HepG2 (cell line): ENCODE measurements at regions not wholly inside any gene's neighbourhood (a gene's known extent, or its start where the extent isn't known, plus 50 kb on each side); places are given as distances from the start of the nearest gene placed in this dataset.

ENCODE experiments used
- ATAC-seq: fragments of 200-7000 bp; cut with Tn5 transposase; 3 replicates; pipeline ENCODE4 v1.9.1; 2020; ENCODE audit warnings: mild to moderate bottlenecking, moderate library complexity
- BruUV-seq: library from RNA; stranded (reverse); fragments of 400-500 nt; replicated peaks from 2 replicates; lab custom pipeline; 2021; lab: Mats Ljungman, UMichigan
- CTCF ChIA-PET: fragments of 300-600 bp; formaldehyde crosslinking; extraction: SDS; loops from one replicate; lab custom pipeline; 2021; ENCODE audit warnings: low total read pairs, inconsistent platforms, low intra/inter-chr PET ratio; lab: Yijun Ruan, JAX
- POLR2A ChIA-PET: fragments of 350-600 bp; sonication (Branson Sonifier 250); formaldehyde crosslinking; loops from one replicate; lab custom pipeline; 2020; ENCODE audit warnings: antibody characterized with exemption, inconsistent platforms; lab: Yijun Ruan, JAX
- DNase-seq: peaks from one replicate; pipeline ENCODE4 v3.0.0-alpha.2; 2015; ENCODE audit warnings: low spot score
- FAIRE-seq: peaks from 3 replicates; lab custom pipeline; 2011; peaks lifted over from hg19 to GRCh38; lab: Jason Lieb, UNC
- H2AFZ ChIP-seq: one replicate; pipeline ENCODE4 v1.6.1; 2011; ENCODE audit warnings: low read length, inconsistent platforms
- H3K27ac ChIP-seq: fragments of 300-600 bp; 3 replicates; pipeline ENCODE4 v1.8.0; 2011; ENCODE audit warnings: mixed run types, mild to moderate bottlenecking, mixed read lengths, low read length, inconsistent platforms; ENCODE audit not compliant: insufficient read depth; ENCODE audit errors: extremely low read length
- H3K27me3 ChIP-seq, 2 experiments: fragments of 200-600 bp in 1 of 2; 2 replicates in 1 of 2; 3 replicates in 1 of 2; pipeline versions ENCODE4 v1.6.0 to v1.8.0; 2011; ENCODE audit warnings: low read length in 2 of 2, mild to moderate bottlenecking in 2 of 2, moderate library complexity in 2 of 2, inconsistent platforms in 1 of 2; ENCODE audit not compliant: insufficient read depth in 2 of 2, control insufficient read depth in 1 of 2
- H3K36me3 ChIP-seq, 2 experiments: fragments of 200-600 bp in 1 of 2; replicated peaks in 1 of 2; 2 replicates in 1 of 2; 3 replicates in 1 of 2; pipeline versions ENCODE4 v1.5.1 to v1.8.0; 2011; ENCODE audit warnings: low read length in 2 of 2, inconsistent platforms in 1 of 2; ENCODE audit not compliant: insufficient read depth in 2 of 2, control insufficient read depth in 1 of 2
- H3K4me1 ChIP-seq: 2 replicates; pipeline ENCODE4 v1.5.1; 2012; ENCODE audit warnings: low read length, inconsistent platforms; ENCODE audit not compliant: insufficient read depth
- H3K4me2 ChIP-seq: 2 replicates; pipeline ENCODE4 v1.6.0; 2011; ENCODE audit warnings: low read depth, low read length, inconsistent platforms
- H3K4me3 ChIP-seq, 3 experiments: fragments of 200-600 bp in 1 of 3; sonication (generic), shearing (Covaris generic) in 1 of 3; replicated peaks in 1 of 3; 2 replicates each; pipeline ENCODE4 v1.5.1; 2011 to 2016; ENCODE audit warnings: low read length in 3 of 3, inconsistent platforms in 2 of 3, low read depth in 2 of 3, mild to moderate bottlenecking in 2 of 3, control low read depth in 1 of 3, mixed read lengths in 1 of 3; ENCODE audit not compliant: insufficient read depth in 1 of 3
- H3K79me2 ChIP-seq: one replicate; pipeline ENCODE4 v1.6.1; 2011; ENCODE audit warnings: low read length, inconsistent platforms; ENCODE audit not compliant: insufficient read depth
- H3K9ac ChIP-seq: 2 replicates; pipeline ENCODE4 v1.6.0; 2011; ENCODE audit warnings: mild to moderate bottlenecking, low read depth, low read length, inconsistent platforms; ENCODE audit not compliant: insufficient read depth
- H3K9me3 ChIP-seq: 2 replicates; pipeline ENCODE4 v1.5.1; 2012; ENCODE audit warnings: mild to moderate bottlenecking, low read length
- H4K20me1 ChIP-seq: 2 replicates; pipeline ENCODE4 v1.6.0; 2011; ENCODE audit warnings: inconsistent platforms, mild to moderate bottlenecking, low read length, moderate library complexity; ENCODE audit not compliant: insufficient read depth
- DR1 ChIP-seq: sonication (generic); formaldehyde crosslinking; IDR thresholded peaks from 2 replicates; pipeline ENCODE4 v1.8.0; 2021; ENCODE audit warnings: mild to moderate bottlenecking, missing genetic modification reagents, inconsistent platforms
- RNF2 ChIP-seq: fragments of 450-650 bp; conservative IDR thresholded peaks from 2 replicates; pipeline ENCODE4 v1.6.1; 2016; ENCODE audit warnings: low read depth
- TERF1 ChIP-seq: sonication (generic); formaldehyde crosslinking; IDR thresholded peaks from 2 replicates; pipeline ENCODE4 v1.8.0; 2022; ENCODE audit warnings: mild to moderate bottlenecking, missing genetic modification reagents, moderate library complexity
- TRIM24 ChIP-seq: sonication (generic); formaldehyde crosslinking; IDR thresholded peaks from 2 replicates; pipeline ENCODE4 v1.8.0; 2022; ENCODE audit warnings: mild to moderate bottlenecking, missing genetic modification reagents
- ZBTB3 ChIP-seq: sonication (generic); formaldehyde crosslinking; IDR thresholded peaks from 2 replicates; pipeline ENCODE4 v1.4.0; 2020; ENCODE audit warnings: low read depth, mild to moderate bottlenecking, moderate library complexity, missing genetic modification reagents, borderline replicate concordance
- ZNF160 ChIP-seq: sonication (generic); formaldehyde crosslinking; IDR thresholded peaks from 2 replicates; pipeline ENCODE4 v1.8.0; 2022; ENCODE audit warnings: mild to moderate bottlenecking, inconsistent platforms, missing genetic modification reagents
- ZNF367 ChIP-seq: sonication (generic); formaldehyde crosslinking; IDR thresholded peaks from 2 replicates; pipeline ENCODE4 v1.4.0; 2020; ENCODE audit warnings: missing genetic modification reagents, borderline replicate concordance
- ZNF556 ChIP-seq: sonication (generic); formaldehyde crosslinking; IDR thresholded peaks from 2 replicates; pipeline ENCODE4 v1.4.0; 2020; ENCODE audit warnings: mild to moderate bottlenecking, missing genetic modification reagents, borderline replicate concordance
- ZUFSP ChIP-seq: sonication (generic); formaldehyde crosslinking; IDR thresholded peaks from 2 replicates; pipeline ENCODE4 v1.9.0; 2021; ENCODE audit warnings: missing genetic modification reagents, mild to moderate bottlenecking, borderline replicate concordance
- ZZZ3 ChIP-seq: sonication (generic); formaldehyde crosslinking; IDR thresholded peaks from 2 replicates; pipeline ENCODE4 v1.4.0; 2020; ENCODE audit warnings: missing genetic modification reagents, mild to moderate bottlenecking, borderline replicate concordance
- WGBS: methylation state at CpG from one replicate; pipeline ENCODE4 v1.1.6; 2017; ENCODE audit warnings: low lambda C conversion rate; 5-methylcytosine and 5-hydroxymethylcytosine counted together
- in situ Hi-C: cut with HindIII; loops from 2 replicates; pipeline ENCODE4 v1.10.0; 2017; ENCODE audit warnings: low pct_unique_long_range_greater_than_20kb; ENCODE audit not compliant: extremely low pct_ligation_motif_present
- intact Hi-C: fragments of 100-400 bp; cut with micrococcal nuclease; formaldehyde crosslinking; loops from one replicate; pipeline ENCODE4 v1.10.0; 2022; ENCODE audit not compliant: unreplicated experiment
- TF ChIP-seq, protein P1 (sequence below): sonication (generic); formaldehyde crosslinking; IDR thresholded peaks from 2 replicates; pipeline ENCODE4 v1.8.0; 2022; ENCODE audit warnings: low read depth, missing genetic modification reagents
- TF ChIP-seq, protein P2 (sequence below): sonication (generic); formaldehyde crosslinking; IDR thresholded peaks from 2 replicates; pipeline ENCODE4 v1.4.0; 2020; ENCODE audit warnings: missing genetic modification reagents
- TF ChIP-seq, protein P3 (sequence below): IDR thresholded peaks from 2 replicates; pipeline ENCODE4 v1.6.1; 2016; ENCODE audit warnings: low read depth, missing genetic modification reagents, missing compliant biosample characterization

- Histone ChIP-seq H3K4me3 (no peak overlapping the region), H3K27me3 (no peaks in the 10 kb centered on the region; a peak in 1 of 5 replicates), H3K79me2 (no peaks in the 10 kb centered on the region), H3K27ac (no peak overlapping the region), H4K20me1 (no peaks in the 10 kb centered on the region), H2AFZ (no peak overlapping the region), H3K4me1 (no peaks in the 10 kb centered on the region), H3K4me2 (no peak overlapping the region), H3K9ac (no peak overlapping the region), H3K9me3 (no peaks in the 10 kb centered on the region), H3K36me3 (no peaks in the 10 kb centered on the region)
- FAIRE-seq, result no peak
- ChIA-PET CTCF (no interaction called here), POLR2A (no interaction called here)
- BruUV-seq, result no TSS peak
- no peak for ATAC-seq
- intact Hi-C loops, result no loop called here
- in situ Hi-C loops, result no loop called here
- DNase-seq, result no peak
- 3% methylated on average over 1 of the region's 1 CpG for WGBS
- TF ChIP-seq TERF1 (CRISPR knock-in tag) (no peak), ZNF160 (CRISPR knock-in tag) (no peak), TRIM24 (CRISPR knock-in tag) (no peak), ZZZ3 (no peak), ZBTB3 (CRISPR knock-in tag) (no peak), ZNF556 (CRISPR knock-in tag) (no peak), DR1 (CRISPR knock-in tag) (no peak), ZUFSP (no peak), RNF2 (no peak), ZNF367 (no peak)
- TF ChIP-seq, protein P1, sequence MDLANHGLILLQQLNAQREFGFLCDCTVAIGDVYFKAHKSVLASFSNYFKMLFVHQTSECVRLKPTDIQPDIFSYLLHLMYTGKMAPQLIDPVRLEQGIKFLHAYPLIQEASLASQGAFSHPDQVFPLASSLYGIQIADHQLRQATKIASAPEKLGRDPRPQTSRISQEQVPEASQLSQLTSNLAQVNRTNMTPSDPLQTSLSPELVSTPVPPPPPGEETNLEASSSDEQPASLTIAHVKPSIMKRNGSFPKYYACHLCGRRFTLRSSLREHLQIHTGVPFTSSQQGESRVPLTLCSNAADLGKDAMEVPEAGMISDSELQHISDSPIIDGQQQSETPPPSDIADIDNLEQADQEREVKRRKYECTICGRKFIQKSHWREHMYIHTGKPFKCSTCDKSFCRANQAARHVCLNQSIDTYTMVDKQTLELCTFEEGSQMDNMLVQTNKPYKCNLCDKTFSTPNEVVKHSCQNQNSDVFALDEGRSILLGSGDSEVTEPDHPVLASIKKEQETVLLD (CRISPR knock-in tag), result no peak
- TF ChIP-seq, protein P2, sequence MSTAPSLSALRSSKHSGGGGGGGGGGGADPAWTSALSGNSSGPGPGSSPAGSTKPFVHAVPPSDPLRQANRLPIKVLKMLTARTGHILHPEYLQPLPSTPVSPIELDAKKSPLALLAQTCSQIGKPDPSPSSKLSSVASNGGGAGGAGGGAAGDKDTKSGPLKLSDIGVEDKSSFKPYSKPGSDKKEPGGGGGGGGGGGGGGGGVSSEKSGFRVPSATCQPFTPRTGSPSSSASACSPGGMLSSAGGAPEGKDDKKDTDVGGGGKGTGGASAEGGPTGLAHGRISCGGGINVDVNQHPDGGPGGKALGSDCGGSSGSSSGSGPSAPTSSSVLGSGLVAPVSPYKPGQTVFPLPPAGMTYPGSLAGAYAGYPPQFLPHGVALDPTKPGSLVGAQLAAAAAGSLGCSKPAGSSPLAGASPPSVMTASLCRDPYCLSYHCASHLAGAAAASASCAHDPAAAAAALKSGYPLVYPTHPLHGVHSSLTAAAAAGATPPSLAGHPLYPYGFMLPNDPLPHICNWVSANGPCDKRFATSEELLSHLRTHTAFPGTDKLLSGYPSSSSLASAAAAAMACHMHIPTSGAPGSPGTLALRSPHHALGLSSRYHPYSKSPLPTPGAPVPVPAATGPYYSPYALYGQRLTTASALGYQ, result no peak
- TF ChIP-seq, protein P3, sequence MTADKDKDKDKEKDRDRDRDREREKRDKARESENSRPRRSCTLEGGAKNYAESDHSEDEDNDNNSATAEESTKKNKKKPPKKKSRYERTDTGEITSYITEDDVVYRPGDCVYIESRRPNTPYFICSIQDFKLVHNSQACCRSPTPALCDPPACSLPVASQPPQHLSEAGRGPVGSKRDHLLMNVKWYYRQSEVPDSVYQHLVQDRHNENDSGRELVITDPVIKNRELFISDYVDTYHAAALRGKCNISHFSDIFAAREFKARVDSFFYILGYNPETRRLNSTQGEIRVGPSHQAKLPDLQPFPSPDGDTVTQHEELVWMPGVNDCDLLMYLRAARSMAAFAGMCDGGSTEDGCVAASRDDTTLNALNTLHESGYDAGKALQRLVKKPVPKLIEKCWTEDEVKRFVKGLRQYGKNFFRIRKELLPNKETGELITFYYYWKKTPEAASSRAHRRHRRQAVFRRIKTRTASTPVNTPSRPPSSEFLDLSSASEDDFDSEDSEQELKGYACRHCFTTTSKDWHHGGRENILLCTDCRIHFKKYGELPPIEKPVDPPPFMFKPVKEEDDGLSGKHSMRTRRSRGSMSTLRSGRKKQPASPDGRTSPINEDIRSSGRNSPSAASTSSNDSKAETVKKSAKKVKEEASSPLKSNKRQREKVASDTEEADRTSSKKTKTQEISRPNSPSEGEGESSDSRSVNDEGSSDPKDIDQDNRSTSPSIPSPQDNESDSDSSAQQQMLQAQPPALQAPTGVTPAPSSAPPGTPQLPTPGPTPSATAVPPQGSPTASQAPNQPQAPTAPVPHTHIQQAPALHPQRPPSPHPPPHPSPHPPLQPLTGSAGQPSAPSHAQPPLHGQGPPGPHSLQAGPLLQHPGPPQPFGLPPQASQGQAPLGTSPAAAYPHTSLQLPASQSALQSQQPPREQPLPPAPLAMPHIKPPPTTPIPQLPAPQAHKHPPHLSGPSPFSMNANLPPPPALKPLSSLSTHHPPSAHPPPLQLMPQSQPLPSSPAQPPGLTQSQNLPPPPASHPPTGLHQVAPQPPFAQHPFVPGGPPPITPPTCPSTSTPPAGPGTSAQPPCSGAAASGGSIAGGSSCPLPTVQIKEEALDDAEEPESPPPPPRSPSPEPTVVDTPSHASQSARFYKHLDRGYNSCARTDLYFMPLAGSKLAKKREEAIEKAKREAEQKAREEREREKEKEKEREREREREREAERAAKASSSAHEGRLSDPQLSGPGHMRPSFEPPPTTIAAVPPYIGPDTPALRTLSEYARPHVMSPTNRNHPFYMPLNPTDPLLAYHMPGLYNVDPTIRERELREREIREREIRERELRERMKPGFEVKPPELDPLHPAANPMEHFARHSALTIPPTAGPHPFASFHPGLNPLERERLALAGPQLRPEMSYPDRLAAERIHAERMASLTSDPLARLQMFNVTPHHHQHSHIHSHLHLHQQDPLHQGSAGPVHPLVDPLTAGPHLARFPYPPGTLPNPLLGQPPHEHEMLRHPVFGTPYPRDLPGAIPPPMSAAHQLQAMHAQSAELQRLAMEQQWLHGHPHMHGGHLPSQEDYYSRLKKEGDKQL, result no peak
Measured at GRCh38 chr18:56299740-56300139, 338.7 kb downstream of the TXNL1 start.
